RWPE1 (cell line): ENCODE measurements at regions not wholly inside any gene's neighbourhood (a gene's known extent, or its start where the extent isn't known, plus 50 kb on each side); places are given as distances from the start of the nearest gene placed in this dataset.

ENCODE experiments used
- CTCF ChIA-PET: fragments of 350-600 bp; sonication (Branson Sonifier 250); formaldehyde crosslinking; extraction: SDS; loops from one replicate; lab custom pipeline; 2021; lab: Yijun Ruan, JAX
- POLR2A ChIA-PET: fragments of 400-600 bp; formaldehyde crosslinking; extraction: SDS; loops from one replicate; lab custom pipeline; 2020; ENCODE audit warnings: antibody characterized with exemption; ENCODE audit not compliant: low non-redundant PET; lab: Yijun Ruan, JAX
- DNase-seq: peaks from one replicate; pipeline ENCODE4 v3.0.0; 2012; ENCODE audit warnings: low spot score
- H3K27ac ChIP-seq: fragments of 450-650 bp; 2 replicates; pipeline ENCODE4 v1.5.1; 2017
- CTCF ChIP-seq: fragments of 450-650 bp; conservative IDR thresholded peaks from 2 replicates; pipeline ENCODE4 v1.5.1; 2017; ENCODE audit warnings: low read depth, mild to moderate bottlenecking

DNA sequence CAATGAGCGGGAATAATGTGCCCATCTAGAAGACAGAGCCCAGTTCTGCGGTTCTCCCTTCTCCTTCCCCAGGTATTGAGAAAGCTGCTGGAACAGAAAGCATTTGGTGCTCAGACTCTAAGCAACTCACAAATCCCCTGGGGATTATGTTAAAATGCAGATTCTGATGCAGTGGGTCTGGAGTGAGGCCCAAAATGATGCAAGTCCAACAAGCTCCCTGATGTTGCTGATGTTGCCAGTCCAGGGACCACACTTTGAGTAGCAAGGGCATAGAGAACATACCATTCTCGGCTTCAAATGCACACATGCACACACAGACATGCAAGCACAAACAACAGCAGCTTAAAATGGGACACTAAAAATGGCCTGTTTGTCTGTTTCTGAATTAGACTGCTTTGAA is 274.8 kb upstream of the NCKAP5 start:
- POLR2A ChIA-PET, result no interaction called here
- TF ChIP-seq CTCF, result no peak
- no peak for DNase-seq
- CTCF ChIA-PET, result interaction anchor here (1.1 to 1.5 kb wide), 3 partner anchors 25 to 580 kb away, joined by 3 to 5 read pairs (median 4); no protein-coding TSS in a partner anchor
- no peak overlapping the region for H3K27ac ChIP-seq

- POLR2A ChIA-PET, result no interaction called here
- no peak overlapping the region for H3K27ac ChIP-seq
- no peak for TF ChIP-seq CTCF
- CTCF ChIA-PET, result interaction anchor here (0.9 to 1.5 kb wide), 5 partner anchors 26 to 581 kb away, joined by 3 to 5 read pairs (median 4); no protein-coding TSS in a partner anchor
- peak; percentile 18 for DNase-seq
Measured at GRCh38 chr2:133843551-133843950, 275.3 kb upstream of the NCKAP5 start.

GRCh38 chr2:133844214-133844892 is 276.1 kb upstream of the NCKAP5 start:
- POLR2A ChIA-PET, result no interaction called here
- CTCF ChIA-PET, result interaction anchor here (0.5 to 1.5 kb wide), 11 partner anchors 27 to 1702 kb away, joined by 3 to 5 read pairs (median 4); no protein-coding TSS in a partner anchor
- H3K27ac ChIP-seq, result no peak overlapping the region
- peak; percentile 81 for TF ChIP-seq CTCF
- peak; percentile 80 for DNase-seq

- CTCF ChIA-PET, result interaction anchor here (0.6 kb wide), 2 partner anchors 674 to 1043 kb away, joined by 3 to 4 read pairs; no protein-coding TSS in a partner anchor
- POLR2A ChIA-PET, result no interaction called here
Measured at GRCh38 chr2:133846476-133846875, 278.2 kb upstream of the NCKAP5 start.

GRCh38 chr2:133847591-133847990 is 279.3 kb upstream of the NCKAP5 start:
- no peak for TF ChIP-seq CTCF

More at GRCh38 chr2:133846476-133846875, 278.2 kb upstream of the NCKAP5 start:
- no peak for TF ChIP-seq CTCF
- DNase-seq, result no peak
- H3K27ac ChIP-seq, result no peak overlapping the region

GRCh38 chr2:133848111-133848649 is 279.9 kb upstream of the NCKAP5 start:
- TF ChIP-seq CTCF, result no peak
- ChIA-PET POLR2A (no interaction called here), CTCF (no interaction called here)
- no peak for DNase-seq
- no peak overlapping the region for H3K27ac ChIP-seq

More at GRCh38 chr2:133847591-133847990, 279.3 kb upstream of the NCKAP5 start:
- H3K27ac ChIP-seq, result no peak overlapping the region
- DNase-seq, result no peak
- POLR2A ChIA-PET, result no interaction called here
- CTCF ChIA-PET, result no interaction called here
